ENCODE measurements at regions not wholly inside any gene's neighbourhood (a gene's known extent, or its start where the extent isn't known, plus 50 kb on each side); places are given as distances from the start of the nearest gene placed in this dataset.

DNA sequence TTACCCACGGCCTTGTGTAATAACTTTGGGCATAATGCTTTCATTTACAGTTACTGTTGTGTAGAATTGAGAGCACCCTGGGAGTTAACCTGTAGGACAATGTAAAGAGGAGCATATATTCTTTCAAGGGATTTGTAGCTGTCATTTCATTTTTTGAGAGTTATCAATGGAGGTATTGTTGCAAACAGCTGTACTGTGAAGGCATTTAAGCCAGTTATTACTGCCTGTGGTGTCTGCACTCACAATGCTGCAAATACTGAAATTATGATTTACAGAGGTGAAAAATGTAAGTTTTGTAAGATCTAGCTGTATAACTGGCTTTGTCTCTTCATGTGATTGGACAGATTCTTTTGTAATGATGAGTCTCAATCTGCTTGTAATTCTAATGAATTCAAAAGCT is 131.5 kb upstream of the FAT1 start:
- no peak for TF ChIP-seq TAF1 (IDR thresholded peaks at IDR 0.05; ENCODE audit: low read depth)
- no peak for TF ChIP-seq NFIC (IDR thresholded peaks at IDR 0.05)
- TF ChIP-seq TCF12 (IDR thresholded peaks at IDR 0.05; ENCODE audit: low read depth) = no peak
- TF ChIP-seq YY1 (IDR thresholded peaks at IDR 0.05; ENCODE audit: low read depth) = no peak
- no peak for TF ChIP-seq FOXM1 (IDR thresholded peaks at IDR 0.05; ENCODE audit: borderline replicate concordance, low read depth)
- TF ChIP-seq TEAD4 (IDR thresholded peaks at IDR 0.05) = no peak
- TF ChIP-seq RAD21 (IDR thresholded peaks at IDR 0.05; ENCODE audit: low read depth) = no peak
- no peak for TF ChIP-seq EP300 (IDR thresholded peaks at IDR 0.05; ENCODE audit: borderline replicate concordance)

All from Ishikawa (cell line).